Endothelial cell (in vitro differentiated cells): ENCODE measurements at regions not wholly inside any gene's neighbourhood (a gene's known extent, or its start where the extent isn't known, plus 50 kb on each side); places are given as distances from the start of the nearest gene placed in this dataset.

Source experiments
- DNase-seq: peaks from one replicate; pipeline ENCODE4 v3.0.0; 2021; ENCODE audit warnings: low spot score
- H3K27ac Mint-ChIP-seq: one replicate; pipeline ENCODE4 v1.8.0; 2021; ENCODE audit warnings: mixed read lengths, inconsistent platforms; ENCODE audit not compliant: unreplicated experiment
- H3K27me3 Mint-ChIP-seq: one replicate; pipeline ENCODE4 v1.8.0; 2021; ENCODE audit warnings: mild to moderate bottlenecking, moderate library complexity, mixed read lengths, inconsistent platforms; ENCODE audit not compliant: unreplicated experiment
- H3K36me3 Mint-ChIP-seq: one replicate; pipeline ENCODE4 v1.8.0; 2021; ENCODE audit warnings: mild to moderate bottlenecking, low read depth, mixed read lengths, inconsistent platforms; ENCODE audit not compliant: unreplicated experiment
- H3K4me1 Mint-ChIP-seq: one replicate; pipeline ENCODE4 v1.8.0; 2021; ENCODE audit warnings: mild to moderate bottlenecking, mixed read lengths, inconsistent platforms; ENCODE audit not compliant: unreplicated experiment
- H3K4me3 Mint-ChIP-seq: one replicate; pipeline ENCODE4 v1.8.0; 2021; ENCODE audit warnings: mild to moderate bottlenecking, mixed read lengths, inconsistent platforms; ENCODE audit not compliant: unreplicated experiment
- H3K9me3 Mint-ChIP-seq: one replicate; pipeline ENCODE4 v1.8.0; 2021; ENCODE audit warnings: mixed read lengths, inconsistent platforms; ENCODE audit not compliant: unreplicated experiment
- TF ChIP-seq, protein P1 (sequence below): fragments of 200-600 bp; sonication (generic); IDR thresholded peaks from one replicate; pipeline ENCODE4 v1.5.0; 2021; ENCODE audit warnings: antibody characterized with exemption; ENCODE audit not compliant: unreplicated experiment

DNA sequence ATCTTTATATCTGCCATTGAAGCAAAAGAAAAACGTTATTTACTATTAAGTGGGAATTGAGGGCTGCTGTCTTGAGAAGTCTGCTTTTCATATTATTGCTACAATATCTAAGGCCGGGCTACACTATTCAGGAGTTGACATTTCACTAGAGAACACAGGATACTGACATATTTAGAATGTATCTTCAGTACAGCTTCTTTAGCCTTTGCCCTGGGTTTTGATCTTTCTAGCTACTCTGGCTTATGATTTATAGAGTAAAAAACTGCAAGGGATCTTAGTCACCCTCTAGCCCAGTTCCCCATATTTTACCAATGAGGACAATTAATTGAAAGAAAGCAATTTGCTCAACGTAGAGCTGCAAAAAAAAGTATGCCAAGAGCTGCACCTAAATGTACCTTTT, 307.4 kb upstream of the DPPA4 start:
- Mint-ChIP-seq H3K27me3 (peaks cover 2% of the 10 kb centered on the region), H3K36me3 (no peaks in the 10 kb centered on the region), H3K27ac (no peak overlapping the region), H3K4me1 (no peaks in the 10 kb centered on the region), H3K9me3 (no peaks in the 10 kb centered on the region), H3K4me3 (no peak overlapping the region)
- DNase-seq, result no peak
- TF ChIP-seq, protein P1, sequence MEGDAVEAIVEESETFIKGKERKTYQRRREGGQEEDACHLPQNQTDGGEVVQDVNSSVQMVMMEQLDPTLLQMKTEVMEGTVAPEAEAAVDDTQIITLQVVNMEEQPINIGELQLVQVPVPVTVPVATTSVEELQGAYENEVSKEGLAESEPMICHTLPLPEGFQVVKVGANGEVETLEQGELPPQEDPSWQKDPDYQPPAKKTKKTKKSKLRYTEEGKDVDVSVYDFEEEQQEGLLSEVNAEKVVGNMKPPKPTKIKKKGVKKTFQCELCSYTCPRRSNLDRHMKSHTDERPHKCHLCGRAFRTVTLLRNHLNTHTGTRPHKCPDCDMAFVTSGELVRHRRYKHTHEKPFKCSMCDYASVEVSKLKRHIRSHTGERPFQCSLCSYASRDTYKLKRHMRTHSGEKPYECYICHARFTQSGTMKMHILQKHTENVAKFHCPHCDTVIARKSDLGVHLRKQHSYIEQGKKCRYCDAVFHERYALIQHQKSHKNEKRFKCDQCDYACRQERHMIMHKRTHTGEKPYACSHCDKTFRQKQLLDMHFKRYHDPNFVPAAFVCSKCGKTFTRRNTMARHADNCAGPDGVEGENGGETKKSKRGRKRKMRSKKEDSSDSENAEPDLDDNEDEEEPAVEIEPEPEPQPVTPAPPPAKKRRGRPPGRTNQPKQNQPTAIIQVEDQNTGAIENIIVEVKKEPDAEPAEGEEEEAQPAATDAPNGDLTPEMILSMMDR, result no peak

DNA sequence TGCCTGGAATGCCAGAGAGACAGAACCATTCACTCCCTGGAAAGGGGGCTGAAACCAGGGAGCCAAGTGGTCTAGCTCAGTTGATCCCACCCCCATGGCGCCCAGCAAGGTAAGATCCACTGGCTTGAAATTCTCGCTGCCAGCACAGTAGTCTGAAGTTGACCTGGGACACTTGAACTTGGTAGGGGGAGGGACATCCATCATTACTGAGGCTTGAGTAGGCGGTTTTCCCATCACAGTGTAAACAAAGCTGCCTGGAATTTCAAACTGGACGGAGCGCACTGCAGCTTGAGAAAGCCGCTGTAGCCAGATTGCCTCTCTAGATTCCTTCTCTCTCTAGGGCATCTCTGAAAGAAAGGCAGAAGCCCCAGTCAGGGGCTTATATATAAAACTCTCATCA, 310.7 kb upstream of the DPPA4 start:
- Mint-ChIP-seq H3K36me3 (no peaks in the 10 kb centered on the region), H3K27me3 (peaks cover 4% of the 10 kb centered on the region), H3K27ac (no peak overlapping the region), H3K4me1 (no peaks in the 10 kb centered on the region), H3K9me3 (no peaks in the 10 kb centered on the region), H3K4me3 (no peak overlapping the region)
- TF ChIP-seq, protein P1, result no peak
- DNase-seq, result no peak

DNA sequence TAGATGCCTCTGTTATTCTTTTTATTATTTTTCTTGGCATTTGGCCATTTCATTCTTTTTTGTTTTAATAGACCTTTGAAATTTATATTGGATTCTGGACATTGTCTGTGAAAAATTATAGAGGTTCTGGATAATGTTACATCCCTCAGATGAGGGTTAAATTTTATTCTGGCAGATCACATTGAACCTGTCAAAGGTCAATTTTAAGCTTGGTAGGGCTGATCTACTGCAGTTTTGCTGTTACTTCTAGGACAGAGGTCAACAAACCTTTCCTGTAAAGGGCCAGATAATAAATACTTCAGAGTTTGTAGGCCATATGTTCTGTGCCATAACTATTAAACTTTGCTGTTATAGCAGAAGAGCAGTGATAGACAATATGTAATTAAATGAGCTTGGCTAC, 318.9 kb upstream of the DPPA4 start:
- TF ChIP-seq, protein P1, result no peak
- Mint-ChIP-seq H3K9me3 (no peaks in the 10 kb centered on the region), H3K4me3 (no peak overlapping the region)

DNA sequence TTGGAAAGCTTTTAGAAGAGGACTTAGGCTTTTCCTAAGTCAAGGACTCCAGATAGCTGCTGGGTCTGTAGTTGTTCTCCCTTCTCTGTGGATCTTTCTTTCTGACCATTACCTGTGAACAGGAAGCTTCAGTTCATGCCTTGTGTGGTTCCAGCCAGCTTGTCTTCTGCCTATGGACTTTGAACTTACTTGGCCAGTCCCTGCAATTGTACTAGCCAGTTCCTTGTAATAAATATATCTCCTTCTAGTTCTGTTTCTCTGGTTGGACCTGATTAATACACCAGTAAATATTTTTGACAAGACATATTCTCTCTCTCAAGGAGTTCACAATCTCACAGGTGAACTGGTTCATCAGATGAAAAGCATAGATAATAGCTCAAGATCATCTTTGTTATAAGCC, 341.3 kb upstream of the DPPA4 start:
- Mint-ChIP-seq H3K27me3 (no peaks in the 10 kb centered on the region), H3K4me3 (no peak overlapping the region), H3K4me1 (no peaks in the 10 kb centered on the region), H3K36me3 (no peaks in the 10 kb centered on the region), H3K27ac (no peak overlapping the region), H3K9me3 (no peaks in the 10 kb centered on the region)
- DNase-seq, result no peak
- TF ChIP-seq, protein P1, result no peak

More for the DNA sequence above, 318.9 kb upstream of the DPPA4 start:
- H3K27ac Mint-ChIP-seq, result no peak overlapping the region
- H3K4me1 Mint-ChIP-seq, result no peaks in the 10 kb centered on the region
- DNase-seq, result no peak
- no peaks in the 10 kb centered on the region for H3K27me3 Mint-ChIP-seq
- no peaks in the 10 kb centered on the region for H3K36me3 Mint-ChIP-seq

DNA sequence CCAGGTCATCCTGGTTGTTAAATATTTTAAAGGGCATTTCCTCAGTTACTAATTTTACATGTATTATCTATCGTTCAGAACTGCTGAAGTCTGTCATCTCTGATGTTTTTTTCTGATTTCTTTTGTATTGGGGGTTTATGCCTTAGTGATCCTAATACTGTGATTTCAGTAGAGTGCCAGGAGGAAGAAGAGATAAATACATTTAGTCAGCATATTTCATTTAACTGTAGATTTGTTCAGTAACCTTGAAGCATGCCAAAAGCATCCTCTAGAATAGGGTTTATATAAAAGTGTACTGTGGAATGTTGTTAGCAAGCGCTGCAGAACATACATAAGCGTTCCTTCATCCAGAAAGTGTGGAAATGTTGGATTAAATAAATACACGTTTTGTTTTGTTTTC, 342.3 kb upstream of the DPPA4 start:
- TF ChIP-seq, protein P1, result no peak
- Mint-ChIP-seq H3K27ac (no peak overlapping the region), H3K27me3 (no peaks in the 10 kb centered on the region), H3K9me3 (no peaks in the 10 kb centered on the region), H3K36me3 (no peaks in the 10 kb centered on the region), H3K4me1 (no peaks in the 10 kb centered on the region), H3K4me3 (no peak overlapping the region)
- no peak for DNase-seq
